ENCODE measurements at regions not wholly inside any gene's neighbourhood (a gene's known extent, or its start where the extent isn't known, plus 50 kb on each side); places are given as distances from the start of the nearest gene placed in this dataset.

DNA sequence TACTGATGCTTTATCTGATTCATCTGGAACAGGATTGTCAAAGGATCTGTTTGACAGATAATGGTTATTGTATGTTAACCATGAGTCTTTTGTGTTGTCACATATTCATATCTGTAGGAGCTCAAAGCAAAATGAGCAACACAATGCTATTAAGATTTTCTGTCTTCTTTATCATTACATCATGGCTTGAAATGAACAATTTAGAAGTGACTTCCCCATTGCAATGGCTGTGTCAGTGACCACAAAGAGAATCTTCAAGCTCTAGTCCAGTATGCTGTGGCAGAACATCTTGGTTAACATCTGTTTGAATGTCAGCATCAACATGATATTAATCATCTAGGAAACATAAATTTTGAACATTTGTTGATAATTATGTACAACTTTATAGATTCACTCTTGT is 1148.5 kb downstream of the PLA2G4A start:
- POLR2A ChIA-PET: no interaction called here

DNA sequence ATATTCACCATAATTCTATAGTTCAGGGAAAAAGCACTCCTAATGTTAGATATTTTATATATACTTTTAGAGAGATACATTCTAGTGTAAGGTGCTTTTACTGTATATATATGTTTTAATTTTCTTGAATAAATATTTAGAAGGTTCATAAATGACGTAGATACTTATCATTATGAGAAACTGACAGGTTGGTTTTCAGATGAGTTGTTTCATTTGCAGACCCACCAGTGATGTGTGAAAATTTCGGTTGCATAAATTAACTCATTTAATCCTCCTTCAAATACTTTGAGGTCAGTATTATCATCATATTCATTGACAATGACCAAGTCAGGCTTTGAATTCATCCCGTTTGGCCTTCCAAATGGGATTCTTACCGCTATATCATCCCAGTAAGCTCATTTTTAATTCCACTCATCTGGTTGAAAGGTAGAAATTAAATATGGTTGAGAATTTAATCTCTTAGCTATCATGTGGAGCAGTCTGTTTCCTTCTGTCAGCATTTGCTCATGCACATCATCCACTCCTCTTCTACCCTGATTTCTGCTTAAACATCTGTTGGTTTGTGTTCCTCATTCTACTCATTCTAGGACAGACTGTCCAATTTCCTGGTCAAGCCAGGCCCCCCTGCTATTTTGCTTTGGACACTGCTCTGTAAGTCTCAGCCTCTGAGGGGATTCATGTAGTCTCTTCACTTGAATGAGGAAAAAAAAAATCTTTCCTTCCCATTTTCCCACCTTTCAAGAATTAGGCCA is 1156.6 kb downstream of the PLA2G4A start:
- CTCF ChIA-PET: no interaction called here
- intact Hi-C loops (cut with micrococcal nuclease): no loop called here
- no peak overlapping the region for H3K27ac Mint-ChIP-seq
- ATAC-seq (ENCODE audit: low read depth) (no peak), DNase-seq (no peak)
- H3K36me3 Mint-ChIP-seq (ENCODE audit: low read depth): no peaks in the 10 kb centered on the region
- H3K4me3 Mint-ChIP-seq: no peak overlapping the region
- no peaks in the 10 kb centered on the region for H3K4me1 Mint-ChIP-seq
- peaks cover 5% of the 10 kb centered on the region for H3K9me3 Mint-ChIP-seq
- POLR2A ChIA-PET: no interaction called here
- TF ChIP-seq, protein P1, sequence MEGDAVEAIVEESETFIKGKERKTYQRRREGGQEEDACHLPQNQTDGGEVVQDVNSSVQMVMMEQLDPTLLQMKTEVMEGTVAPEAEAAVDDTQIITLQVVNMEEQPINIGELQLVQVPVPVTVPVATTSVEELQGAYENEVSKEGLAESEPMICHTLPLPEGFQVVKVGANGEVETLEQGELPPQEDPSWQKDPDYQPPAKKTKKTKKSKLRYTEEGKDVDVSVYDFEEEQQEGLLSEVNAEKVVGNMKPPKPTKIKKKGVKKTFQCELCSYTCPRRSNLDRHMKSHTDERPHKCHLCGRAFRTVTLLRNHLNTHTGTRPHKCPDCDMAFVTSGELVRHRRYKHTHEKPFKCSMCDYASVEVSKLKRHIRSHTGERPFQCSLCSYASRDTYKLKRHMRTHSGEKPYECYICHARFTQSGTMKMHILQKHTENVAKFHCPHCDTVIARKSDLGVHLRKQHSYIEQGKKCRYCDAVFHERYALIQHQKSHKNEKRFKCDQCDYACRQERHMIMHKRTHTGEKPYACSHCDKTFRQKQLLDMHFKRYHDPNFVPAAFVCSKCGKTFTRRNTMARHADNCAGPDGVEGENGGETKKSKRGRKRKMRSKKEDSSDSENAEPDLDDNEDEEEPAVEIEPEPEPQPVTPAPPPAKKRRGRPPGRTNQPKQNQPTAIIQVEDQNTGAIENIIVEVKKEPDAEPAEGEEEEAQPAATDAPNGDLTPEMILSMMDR (IDR thresholded peaks at IDR 0.05): no peak
- no peaks in the 10 kb centered on the region for H3K27me3 Mint-ChIP-seq

More for the DNA sequence above, 1148.5 kb downstream of the PLA2G4A start:
- Mint-ChIP-seq H3K9me3 (peaks cover 6% of the 10 kb centered on the region), H3K4me3 (no peak overlapping the region), H3K36me3 (ENCODE audit: low read depth) (no peaks in the 10 kb centered on the region), H3K4me1 (no peaks in the 10 kb centered on the region), H3K27ac (no peak overlapping the region), H3K27me3 (no peaks in the 10 kb centered on the region)
- intact Hi-C loops (cut with micrococcal nuclease): no loop called here
- ATAC-seq (ENCODE audit: low read depth) (no peak), DNase-seq (no peak)
- CTCF ChIA-PET: no interaction called here
- TF ChIP-seq, protein P1 (IDR thresholded peaks at IDR 0.05): no peak

DNA sequence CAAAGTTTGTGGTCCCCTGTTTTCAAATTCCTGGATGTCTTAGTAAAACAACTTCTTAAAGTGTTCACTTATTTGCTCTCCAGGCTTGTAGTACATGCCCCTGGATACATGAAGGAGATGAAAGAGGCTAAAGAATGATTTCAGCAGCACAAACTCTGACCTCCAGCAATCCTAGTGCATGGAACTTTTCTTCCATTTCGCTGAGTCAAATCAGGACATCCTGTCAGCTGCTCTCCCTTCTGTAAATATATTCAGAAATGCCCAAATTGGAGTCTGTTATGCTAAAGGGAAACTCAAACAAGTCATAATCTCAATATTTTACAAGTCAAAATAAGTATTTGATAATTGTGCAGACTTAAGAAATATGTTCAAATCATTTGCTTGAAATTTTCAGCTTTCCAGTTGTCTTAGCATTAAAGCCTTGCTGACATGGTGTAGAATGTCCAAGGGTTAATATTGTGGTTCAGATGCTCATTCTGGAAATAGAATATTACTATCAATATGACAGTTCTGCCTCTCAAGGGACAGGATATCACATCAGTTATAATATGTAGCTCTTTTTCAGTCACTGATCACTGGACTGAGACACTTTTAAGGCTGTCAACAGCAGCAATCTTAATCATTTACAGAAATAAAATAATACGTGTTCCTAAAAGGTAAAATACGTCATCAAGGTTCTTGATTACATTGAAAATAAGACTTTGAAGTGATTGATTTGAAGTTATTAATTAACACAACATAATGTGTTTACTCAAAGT is 1157.3 kb downstream of the PLA2G4A start:
- Mint-ChIP-seq H3K27ac (no peak overlapping the region), H3K27me3 (no peaks in the 10 kb centered on the region)

DNA sequence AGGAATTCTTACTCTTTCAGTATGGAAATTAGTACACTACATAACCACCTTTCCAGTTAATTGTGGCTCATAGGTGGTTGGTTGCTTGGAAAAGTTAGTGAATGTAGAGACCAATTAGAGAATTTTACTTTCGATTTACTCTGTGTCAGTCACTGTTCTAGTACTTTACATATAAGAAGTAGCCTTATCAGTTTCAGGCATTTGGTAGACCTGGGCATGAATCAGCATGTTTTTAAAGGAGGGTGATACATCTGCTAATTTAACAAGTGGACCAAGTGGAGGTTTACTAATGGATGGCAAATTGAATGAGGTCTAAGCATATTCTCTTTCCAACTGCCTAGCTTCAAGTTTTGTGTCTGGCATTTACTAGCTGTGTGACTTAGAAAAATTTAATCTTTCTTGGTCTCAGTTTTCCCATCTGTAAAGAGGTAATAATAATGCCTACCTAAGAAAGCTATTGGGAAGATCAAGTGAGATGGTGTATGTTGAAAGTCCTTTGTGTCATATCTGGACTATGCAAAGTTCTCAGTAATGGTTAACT is 1158.6 kb downstream of the PLA2G4A start:
- peaks cover 3% of the 10 kb centered on the region for H3K9me3 Mint-ChIP-seq
- H3K4me3 Mint-ChIP-seq: no peak overlapping the region
- no peak overlapping the region for H3K27ac Mint-ChIP-seq
- no peaks in the 10 kb centered on the region for H3K27me3 Mint-ChIP-seq
- POLR2A ChIA-PET: no interaction called here
- DNase-seq: no peak
- TF ChIP-seq, protein P1 (IDR thresholded peaks at IDR 0.05): no peak
- no peaks in the 10 kb centered on the region for H3K4me1 Mint-ChIP-seq
- intact Hi-C loops (cut with micrococcal nuclease): no loop called here
- CTCF ChIA-PET: no interaction called here
- no peak for ATAC-seq (ENCODE audit: low read depth)
- H3K36me3 Mint-ChIP-seq (ENCODE audit: low read depth): no peaks in the 10 kb centered on the region

More for the DNA sequence above, 1157.3 kb downstream of the PLA2G4A start:
- Mint-ChIP-seq H3K9me3 (peaks cover 5% of the 10 kb centered on the region), H3K4me3 (no peak overlapping the region), H3K36me3 (ENCODE audit: low read depth) (no peaks in the 10 kb centered on the region), H3K4me1 (no peaks in the 10 kb centered on the region)
- ChIA-PET POLR2A (no interaction called here), CTCF (no interaction called here)
- TF ChIP-seq, protein P1 (IDR thresholded peaks at IDR 0.05): no peak
- ATAC-seq (ENCODE audit: low read depth): no peak
- DNase-seq: no peak
- intact Hi-C loops (cut with micrococcal nuclease): no loop called here

DNA sequence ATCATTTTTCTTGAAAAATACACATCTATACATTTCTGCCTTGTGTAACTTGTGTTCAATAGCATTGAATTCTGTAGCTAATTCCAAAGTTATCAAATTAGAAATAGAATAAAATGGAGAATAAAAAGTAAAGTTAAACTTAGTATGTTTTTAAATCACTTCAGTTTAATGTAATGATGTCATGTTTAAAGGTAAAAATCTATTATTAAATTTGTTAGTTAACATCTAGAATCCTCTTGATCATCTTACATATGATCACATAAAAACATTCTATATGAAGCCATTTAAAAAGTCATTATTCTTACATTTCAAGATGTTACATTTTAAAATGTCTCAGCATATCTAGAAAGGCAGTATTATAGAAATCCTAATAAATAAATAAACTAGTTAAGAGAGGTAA is 1163.2 kb downstream of the PLA2G4A start:
- Mint-ChIP-seq H3K9me3 (no peaks in the 10 kb centered on the region), H3K4me1 (no peaks in the 10 kb centered on the region), H3K36me3 (ENCODE audit: low read depth) (no peaks in the 10 kb centered on the region), H3K27ac (no peak overlapping the region), H3K27me3 (no peaks in the 10 kb centered on the region), H3K4me3 (no peak overlapping the region)
- ATAC-seq (ENCODE audit: low read depth): no peak
- ChIA-PET CTCF (no interaction called here), POLR2A (no interaction called here)
- intact Hi-C loops (cut with micrococcal nuclease): no loop called here
- TF ChIP-seq, protein P1 (IDR thresholded peaks at IDR 0.05): no peak
- no peak for DNase-seq

Measured in activated B cell treated with CpG ODN at 0.5 μM for 24 hours (primary cell).